ENCODE measurements at regions not wholly inside any gene's neighbourhood (a gene's known extent, or its start where the extent isn't known, plus 50 kb on each side); places are given as distances from the start of the nearest gene placed in this dataset.

GRCh38 chr6:166743406-166744222 lies 116.6 kb upstream of the RPS6KA2 start:
- intact Hi-C loops (cut with micrococcal nuclease; ENCODE audit: unreplicated experiment) (no loop called here), in situ Hi-C loops (cut with HindIII; ENCODE audit: extremely low pct_ligation_motif_present, low pct_unique_long_range_greater_than_20kb) (no loop called here)
- H3K4me3 ChIP-seq (replicated peaks in 1 of 3; ENCODE audit: insufficient read depth in 1 of 3, low read depth in 2 of 3, low read length in 3 of 3): no peak overlapping the region
- TF ChIP-seq RFX1 (IDR thresholded peaks at IDR 0.05) (peak; percentile 19; the same call in 1 of the 2 replicates), NFIC (IDR thresholded peaks at IDR 0.05; ENCODE audit: low read length) (no peak)
- no peaks in the 10 kb centered on the region for H3K9me3 ChIP-seq (ENCODE audit: low read length)
- ChIA-PET CTCF (ENCODE audit: low intra/inter-chr PET ratio, low total read pairs) (no interaction called here), POLR2A (no interaction called here)
- H3K79me2 ChIP-seq (ENCODE audit: insufficient read depth, low read length): no peaks in the 10 kb centered on the region
- H3K4me2 ChIP-seq (ENCODE audit: low read depth, low read length): no peak overlapping the region
- H2AFZ ChIP-seq (ENCODE audit: low read length): no peak overlapping the region
- 24% methylated on average over 21 of the region's 21 CpGs for WGBS (ENCODE audit: low lambda C conversion rate)
- no peaks in the 10 kb centered on the region for H3K4me1 ChIP-seq (ENCODE audit: insufficient read depth, low read length)
- DNase-seq (ENCODE audit: low spot score): no peak
- no peak for ATAC-seq
- no peaks in the 10 kb centered on the region for H3K36me3 ChIP-seq (replicated peaks in 1 of 2; ENCODE audit: control insufficient read depth in 1 of 2, insufficient read depth in 2 of 2, low read length in 2 of 2)
- H4K20me1 ChIP-seq (ENCODE audit: insufficient read depth, low read length): no peaks in the 10 kb centered on the region
- H3K27me3 ChIP-seq (ENCODE audit: control insufficient read depth in 1 of 2, insufficient read depth in 2 of 2, low read length in 2 of 2): peaks cover 2 to 63% of the 10 kb centered on the region in 2 experiments; a peak in 4 of 5 replicates
- no peak for FAIRE-seq
- BruUV-seq (replicated peaks): no TSS peak
- H3K9ac ChIP-seq (ENCODE audit: insufficient read depth, low read depth, low read length): no peak overlapping the region
- no peak overlapping the region for H3K27ac ChIP-seq (ENCODE audit: extremely low read length, insufficient read depth, low read length)

GRCh38 chr6:166742981-166743380 lies 115.9 kb upstream of the RPS6KA2 start:
- intact Hi-C loops (cut with micrococcal nuclease; ENCODE audit: unreplicated experiment): no loop called here
- DNase-seq (ENCODE audit: low spot score) (no peak), FAIRE-seq (no peak), ATAC-seq (no peak)
- H3K27ac ChIP-seq (ENCODE audit: extremely low read length, insufficient read depth, low read length): no peak overlapping the region
- CTCF ChIA-PET (ENCODE audit: low intra/inter-chr PET ratio, low total read pairs): no interaction called here
- no peaks in the 10 kb centered on the region for H3K36me3 ChIP-seq (replicated peaks in 1 of 2; ENCODE audit: control insufficient read depth in 1 of 2, insufficient read depth in 2 of 2, low read length in 2 of 2)
- BruUV-seq (replicated peaks): no TSS peak
- no peak overlapping the region for H3K4me3 ChIP-seq (replicated peaks in 1 of 3; ENCODE audit: insufficient read depth in 1 of 3, low read depth in 2 of 3, low read length in 3 of 3)
- H3K9me3 ChIP-seq (ENCODE audit: low read length): no peaks in the 10 kb centered on the region
- in situ Hi-C loops (cut with HindIII; ENCODE audit: extremely low pct_ligation_motif_present, low pct_unique_long_range_greater_than_20kb): no loop called here
- H3K4me1 ChIP-seq (ENCODE audit: insufficient read depth, low read length): no peaks in the 10 kb centered on the region
- POLR2A ChIA-PET: no interaction called here
- TF ChIP-seq HMG20A (CRISPR knock-in tag; IDR thresholded peaks at IDR 0.05; ENCODE audit: borderline replicate concordance): no peak
- no peak for TF ChIP-seq ZMYM2 (CRISPR knock-in tag; IDR thresholded peaks at IDR 0.05)
- no peak for TF ChIP-seq NKX3-1 (CRISPR knock-in tag; IDR thresholded peaks at IDR 0.05)
- TF ChIP-seq ZFP41 (CRISPR knock-in tag; IDR thresholded peaks at IDR 0.05; ENCODE audit: borderline replicate concordance): no peak
- TF ChIP-seq CREB3 (CRISPR knock-in tag; IDR thresholded peaks at IDR 0.05): no peak
- TF ChIP-seq SRF (IDR thresholded peaks at IDR 0.05; ENCODE audit: low read depth, low read length): no peak
- no peak for TF ChIP-seq TARDBP (CRISPR knock-in tag; IDR thresholded peaks at IDR 0.05)
- no peak for TF ChIP-seq E2F5 (CRISPR knock-in tag; conservative IDR thresholded peaks at IDR 0.05)
- no peak for TF ChIP-seq ZNF589 (CRISPR knock-in tag; conservative IDR thresholded peaks at IDR 0.05)
- no peak for TF ChIP-seq SALL2 (CRISPR knock-in tag; IDR thresholded peaks at IDR 0.05)
- TF ChIP-seq MXD1 (CRISPR knock-in tag; IDR thresholded peaks at IDR 0.05): no peak
- TF ChIP-seq HHEX (CRISPR knock-in tag; IDR thresholded peaks at IDR 0.05): no peak
- no peak for TF ChIP-seq ZNF891 (CRISPR knock-in tag; IDR thresholded peaks at IDR 0.05)
- no peak for TF ChIP-seq SMC3 (IDR thresholded peaks at IDR 0.05; ENCODE audit: low read length)
- no peak for TF ChIP-seq RFX1 (IDR thresholded peaks at IDR 0.05)
- no peak for TF ChIP-seq ZNF343 (CRISPR knock-in tag; IDR thresholded peaks at IDR 0.05)
- no peak for TF ChIP-seq ZNF138 (CRISPR knock-in tag; IDR thresholded peaks at IDR 0.05; ENCODE audit: low read depth)
- TF ChIP-seq POLR2G (IDR thresholded peaks at IDR 0.05; ENCODE audit: low read depth, low read length): no peak
- peaks cover 2 to 66% of the 10 kb centered on the region in 2 experiments; a peak in 4 of 5 replicates for H3K27me3 ChIP-seq (ENCODE audit: control insufficient read depth in 1 of 2, insufficient read depth in 2 of 2, low read length in 2 of 2)
- H4K20me1 ChIP-seq (ENCODE audit: insufficient read depth, low read length): no peaks in the 10 kb centered on the region
- no peak overlapping the region for H3K9ac ChIP-seq (ENCODE audit: insufficient read depth, low read depth, low read length)
- no peak overlapping the region for H3K4me2 ChIP-seq (ENCODE audit: low read depth, low read length)
- no peak overlapping the region for H2AFZ ChIP-seq (ENCODE audit: low read length)
- WGBS (ENCODE audit: low lambda C conversion rate): 15% methylated on average over 7 of the region's 7 CpGs
- H3K79me2 ChIP-seq (ENCODE audit: insufficient read depth, low read length): no peaks in the 10 kb centered on the region

All from HepG2 (cell line).